Fibroblast of villous mesenchyme (primary cell): ENCODE measurements at regions not wholly inside any gene's neighbourhood (a gene's known extent, or its start where the extent isn't known, plus 50 kb on each side); places are given as distances from the start of the nearest gene placed in this dataset.
"Not testable (repeated sequence)": the region's sequence is repeated elsewhere in the genome, so short reads cannot be mapped to it uniquely, and the experiment has no call there.

Experiments
- DNase-seq: peaks from one replicate; pipeline ENCODE4 v3.0.0-alpha.2; 2010; ENCODE audit warnings: low read depth
- H3K4me3 ChIP-seq: 2 replicates; pipeline ENCODE4 v1.5.1; 2011; ENCODE audit warnings: low read depth, mild to moderate bottlenecking, low read length
- CTCF ChIP-seq: IDR thresholded peaks from 2 replicates; pipeline ENCODE4 v1.5.1; 2012; ENCODE audit warnings: low read depth, mild to moderate bottlenecking, low read length; ENCODE audit not compliant: insufficient read depth

GRCh38 chr1:14156543-14156942, 441.9 kb upstream of the KAZN start:
- no peak overlapping the region for H3K4me3 ChIP-seq
- no peak for TF ChIP-seq CTCF
- DNase-seq = no peak

GRCh38 chr1:14160781-14161180, 437.7 kb upstream of the KAZN start:
- DNase-seq = no peak
- TF ChIP-seq CTCF = no peak
- H3K4me3 ChIP-seq = no peak overlapping the region

GRCh38 chr1:14163246-14163645, 435.2 kb upstream of the KAZN start:
- DNase-seq = no peak
- no peak overlapping the region for H3K4me3 ChIP-seq
- no peak for TF ChIP-seq CTCF

- no peak for TF ChIP-seq CTCF
- no peak overlapping the region for H3K4me3 ChIP-seq
- no peak for DNase-seq
Observed at GRCh38 chr1:14165371-14165801, 433.1 kb upstream of the KAZN start.

DNA sequence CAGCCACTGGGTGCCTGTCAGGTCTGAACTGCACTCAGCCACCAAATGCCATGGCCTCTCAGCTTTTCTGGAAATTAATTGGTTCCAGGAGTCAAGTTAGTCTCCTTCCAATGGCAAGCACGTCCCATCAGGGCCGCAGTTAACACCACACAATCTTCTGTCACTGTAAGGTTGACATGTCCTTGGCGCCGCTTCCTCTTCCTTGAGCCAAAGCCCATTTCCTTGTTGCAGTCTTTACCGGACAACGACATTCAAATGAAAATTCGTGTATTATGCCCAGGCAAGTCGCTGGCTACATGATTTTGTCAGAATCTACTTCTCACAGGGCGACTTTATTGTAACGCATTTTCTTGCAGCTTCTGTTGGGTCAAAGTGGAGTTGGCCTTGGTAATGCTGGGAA, 430.6 kb upstream of the KAZN start:
- H3K4me3 ChIP-seq = no peak overlapping the region
- no peak for DNase-seq
- TF ChIP-seq CTCF = no peak

- TF ChIP-seq CTCF = no peak
- no peak for DNase-seq
- H3K4me3 ChIP-seq = no peak overlapping the region
Observed at GRCh38 chr1:14168326-14169063, 430.0 kb upstream of the KAZN start.

- DNase-seq = no peak
- no peak overlapping the region for H3K4me3 ChIP-seq
- no peak for TF ChIP-seq CTCF
Observed at GRCh38 chr1:14173598-14173997, 424.9 kb upstream of the KAZN start.

DNA sequence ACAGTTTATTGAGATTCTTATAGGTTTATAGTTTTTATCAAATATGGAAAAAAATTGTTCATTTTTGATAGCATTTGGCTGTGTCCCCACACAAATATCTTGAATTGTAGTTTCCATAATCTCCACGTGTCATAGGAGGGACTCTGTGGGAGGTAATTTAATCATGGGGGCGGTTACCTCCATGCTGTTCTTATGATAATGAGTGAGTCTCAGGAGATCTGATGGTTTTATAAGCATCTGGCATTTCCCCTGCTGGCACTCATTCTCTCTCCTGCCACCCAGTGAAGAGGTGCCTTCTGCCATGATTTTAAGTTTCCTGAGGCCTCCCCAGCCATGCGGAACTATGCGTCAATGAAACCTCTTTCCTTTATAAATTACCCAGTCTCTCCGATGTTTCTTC, 420.6 kb upstream of the KAZN start:
- not testable (repeated sequence) for H3K4me3 ChIP-seq, DNase-seq
